Spleen (tissue), 11 donors: ENCODE measurements at regions not wholly inside any gene's neighbourhood (a gene's known extent, or its start where the extent isn't known, plus 50 kb on each side); places are given as distances from the start of the nearest gene placed in this dataset.
A peak's percentile ranks its signal among the peaks of the same experiment; 100 is the strongest.

ENCODE experiments used
- DNase-seq: peaks from one replicate; pipeline ENCODE4 v3.0.0-alpha.2; 2020
- H3K27ac ChIP-seq, 8 donors: fragments of 200-600 bp; sonication (generic) in 7 of 8; 1 replicate in 4 of 8; 2 replicates in 4 of 8; pipeline versions ENCODE4 v1.5.0 to v1.8.0; 2016 to 2021; ENCODE audit warnings: inconsistent platforms in 4 of 8, mild to moderate bottlenecking in 4 of 8, moderate library complexity in 1 of 8
- H3K27me3 ChIP-seq, 7 donors: fragments of 200-600 bp; sonication (generic) in 6 of 7; replicated peaks in 1 of 7; 1 replicate in 4 of 7; 2 replicates in 3 of 7; pipeline versions ENCODE4 v1.5.0 to v1.8.0; 2016 to 2021; ENCODE audit warnings: inconsistent platforms in 3 of 7, mild to moderate bottlenecking in 1 of 7
- H3K36me3 ChIP-seq, 6 donors: fragments of 200-600 bp; sonication (generic) in 5 of 6; 1 replicate in 4 of 6; 2 replicates in 2 of 6; pipeline versions ENCODE4 v1.5.0 to v1.8.0; 2016 to 2021; ENCODE audit warnings: inconsistent platforms in 2 of 6
- H3K4me1 ChIP-seq, 6 donors: fragments of 200-600 bp; sonication (generic) in 5 of 6; 1 replicate in 3 of 6; 2 replicates in 3 of 6; pipeline versions ENCODE4 v1.5.0 to v1.8.0; 2016 to 2021; ENCODE audit warnings: inconsistent platforms in 3 of 6
- H3K4me3 ChIP-seq, 8 donors: fragments of 200-600 bp; sonication (generic) in 7 of 8; 1 replicate in 4 of 8; 2 replicates in 4 of 8; pipeline versions ENCODE4 v1.5.0 to v1.8.0; 2016 to 2021; ENCODE audit warnings: inconsistent platforms in 4 of 8, mild to moderate bottlenecking in 4 of 8, moderate library complexity in 2 of 8
- H3K9me3 ChIP-seq, 8 donors: fragments of 200-600 bp; sonication (generic) in 7 of 8; 1 replicate in 4 of 8; 2 replicates in 4 of 8; pipeline versions ENCODE4 v1.5.0 to v1.8.0; 2016 to 2021; ENCODE audit warnings: inconsistent platforms in 4 of 8
- CTCF ChIP-seq, 11 experiments: fragments of 200-600 bp in 7 of 11; fragments of 450-650 bp in 4 of 11; sonication (generic) in 4 of 11; IDR thresholded peaks in 8 of 11; conservative IDR thresholded peaks in 3 of 11; 1 replicate in 7 of 11; 2 replicates in 4 of 11; pipeline versions ENCODE4 v1.4.0 to v1.8.0; 2016 to 2021; ENCODE audit warnings: antibody characterized with exemption in 11 of 11, inconsistent platforms in 4 of 11, mild to moderate bottlenecking in 1 of 11
- POLR2A ChIP-seq, 3 donors: fragments of 450-650 bp; IDR thresholded peaks; one replicate each; pipeline ENCODE4 v1.5.1; 2017; ENCODE audit warnings: antibody characterized with exemption in 3 of 3, mild to moderate bottlenecking in 1 of 3
- POLR2AphosphoS5 ChIP-seq, 3 donors: sonication (generic); formaldehyde crosslinking; IDR thresholded peaks; one replicate each; pipeline ENCODE4 v1.5.1; 2017; ENCODE audit warnings: antibody characterized with exemption in 3 of 3
- whole genome bisulfite sequencing, 5 donors: extraction: QIAGEN DNeasy Blood & Tissue Kit in 3 of 5; methylation state at CpG; one replicate each; pipeline versions ENCODE4 v1.1.5 to v1.1.7; 2013 to 2018; 5-methylcytosine and 5-hydroxymethylcytosine counted together
- intact Hi-C: fragments of 100-400 bp; cut with DNase I; formaldehyde crosslinking; loops from one replicate; pipeline ENCODE4 v1.15.0; 2023; ENCODE audit warnings: low total_unique reads
- donor health status: healthy with polysubstance abuse.
- donor health status: DM: no; HTN: no; CAD: no; lungs with moderate emphysema.
- donor health status: DM: no; HTN: no; CAD: no.
- donor health status: Bipolar disorder and iron deficiency.
- donor health status: healthy.
- donor health status: DM: no; HTN: no; CAD: no.
- donor health status: DM: yes; HTN: yes; CAD: no.

DNA sequence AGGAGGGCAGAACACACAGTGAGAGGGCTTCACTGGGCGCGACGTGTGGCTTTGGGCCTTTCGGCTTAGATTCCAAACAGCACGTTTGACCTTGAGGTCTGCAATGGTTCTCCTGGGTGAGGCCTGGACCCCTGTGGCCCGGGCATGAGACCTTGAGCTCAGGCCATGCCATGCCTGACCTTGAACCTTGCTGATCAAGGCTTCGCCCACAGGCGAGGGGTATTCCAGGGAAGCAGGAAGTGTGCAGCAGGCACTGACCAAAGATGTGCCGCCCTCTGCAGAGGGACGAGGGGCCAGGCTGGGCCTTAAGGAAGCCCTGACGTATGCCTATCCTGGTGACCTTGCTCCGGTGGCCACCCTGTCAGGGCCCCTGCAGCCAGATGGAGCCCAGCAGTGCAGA lies 178.3 kb upstream of the HDAC4 start:
- Histone ChIP-seq H3K4me1 (peaks cover 0 to 12% (median 0%) of the 10 kb centered on the region in 6 donors), H3K36me3 (no peaks in the 10 kb centered on the region), H3K27ac (peak overlapping the region in 1 of 8 donors; percentile 20), H3K4me3 (no peak overlapping the region), H3K27me3 (no peaks in the 10 kb centered on the region), H3K9me3 (peaks cover 0 to 5% (median 0%) of the 10 kb centered on the region in 8 donors)
- DNase-seq: peak; percentile 71
- WGBS, 5 donors: 77 to 90% (median 79%) methylated on average over 11 to 12 of the region's 12 CpGs
- intact Hi-C loops: no loop called here
- TF ChIP-seq POLR2AphosphoS5 (IDR thresholded peaks at IDR 0.05) (peak in 2 of 3 donors; percentile 43 to 66), CTCF (IDR thresholded peaks at IDR 0.05 in 8 of 11, conservative IDR thresholded peaks at IDR 0.05 in 3 of 11) (no peak), POLR2A (IDR thresholded peaks at IDR 0.05) (no peak)

GRCh38 chr2:239578381-239578780 lies 177.6 kb upstream of the HDAC4 start:
- DNase-seq: peak; percentile 62
- H3K4me3 ChIP-seq: no peak overlapping the region
- TF ChIP-seq CTCF (IDR thresholded peaks at IDR 0.05 in 8 of 11, conservative IDR thresholded peaks at IDR 0.05 in 3 of 11) (no peak), POLR2A (IDR thresholded peaks at IDR 0.05) (no peak), POLR2AphosphoS5 (IDR thresholded peaks at IDR 0.05) (no peak)
- intact Hi-C loops: no loop called here
- no peaks in the 10 kb centered on the region for H3K27me3 ChIP-seq
- WGBS, 5 donors: 83 to 97% (median 88%) methylated on average over 12 of the region's 12 CpGs
- H3K27ac ChIP-seq: no peak overlapping the region
- peaks cover 0 to 5% (median 0%) of the 10 kb centered on the region in 8 donors for H3K9me3 ChIP-seq
- no peaks in the 10 kb centered on the region for H3K36me3 ChIP-seq
- peaks cover 0 to 12% (median 0%) of the 10 kb centered on the region in 6 donors for H3K4me1 ChIP-seq

- no peak for TF ChIP-seq POLR2A (IDR thresholded peaks at IDR 0.05)
- TF ChIP-seq POLR2AphosphoS5 (IDR thresholded peaks at IDR 0.05): no peak
- no peak for TF ChIP-seq CTCF (IDR thresholded peaks at IDR 0.05 in 8 of 11, conservative IDR thresholded peaks at IDR 0.05 in 3 of 11)
Measured at GRCh38 chr2:239577935-239578334, 177.1 kb upstream of the HDAC4 start.

DNA sequence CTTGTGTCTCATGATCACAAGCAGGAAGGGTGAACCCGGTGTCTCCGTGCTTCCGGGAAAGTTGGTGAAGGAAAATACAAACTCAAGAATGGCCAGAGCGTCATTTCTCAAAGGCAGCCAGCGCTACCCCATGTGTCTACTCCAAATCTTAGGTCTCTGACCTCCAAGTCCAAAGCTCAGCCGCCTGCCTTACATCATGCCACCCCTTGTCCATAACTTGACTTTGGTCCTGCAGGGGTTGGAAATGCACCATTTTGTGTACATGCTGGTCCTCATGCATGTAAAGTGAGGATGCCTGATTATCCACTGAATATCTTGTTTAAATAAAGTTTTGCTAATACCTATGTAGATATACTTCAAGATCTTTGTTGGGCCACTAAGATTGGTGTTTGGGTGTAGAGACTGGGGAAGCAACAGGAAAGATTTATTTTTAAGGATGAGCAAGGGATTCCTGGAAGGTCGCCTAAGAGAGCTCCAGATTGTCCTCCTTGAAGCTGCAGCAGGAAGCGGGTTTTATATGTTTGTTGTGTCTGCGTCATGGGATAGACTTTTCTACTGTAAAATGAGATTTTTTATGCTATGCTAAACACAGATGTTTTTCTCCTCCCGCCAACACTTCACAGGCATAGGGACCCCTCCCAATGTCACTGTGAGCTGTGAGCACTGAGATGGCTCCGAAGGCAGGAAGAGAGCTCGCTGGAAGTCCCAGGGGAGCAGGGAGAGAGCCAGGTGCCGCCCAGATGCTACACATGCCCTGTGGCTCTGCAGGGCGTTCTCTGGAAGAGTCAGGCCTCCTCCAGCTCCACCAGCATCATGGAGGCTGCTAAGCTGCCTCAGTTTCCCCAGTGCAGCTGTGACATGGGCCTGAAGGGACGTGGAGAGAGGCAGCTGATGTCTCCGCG lies 176.2 kb upstream of the HDAC4 start:
- no peak overlapping the region for H3K4me3 ChIP-seq
- peaks cover 0 to 12% (median 0%) of the 10 kb centered on the region in 6 donors for H3K4me1 ChIP-seq
- DNase-seq: peak; percentile 39
- 91 to 94% (median 92%) methylated on average over 17 of the region's 17 CpGs for WGBS, 5 donors
- peaks cover 0 to 5% (median 0%) of the 10 kb centered on the region in 8 donors for H3K9me3 ChIP-seq
- intact Hi-C loops: no loop called here
- H3K27me3 ChIP-seq: no peaks in the 10 kb centered on the region
- H3K36me3 ChIP-seq: no peaks in the 10 kb centered on the region
- no peak for TF ChIP-seq POLR2A (IDR thresholded peaks at IDR 0.05)
- no peak for TF ChIP-seq POLR2AphosphoS5 (IDR thresholded peaks at IDR 0.05)
- no peak for TF ChIP-seq CTCF (IDR thresholded peaks at IDR 0.05 in 8 of 11, conservative IDR thresholded peaks at IDR 0.05 in 3 of 11)
- H3K27ac ChIP-seq: no peak overlapping the region

More at GRCh38 chr2:239577935-239578334, 177.1 kb upstream of the HDAC4 start:
- H3K4me1 ChIP-seq: peaks cover 0 to 12% (median 0%) of the 10 kb centered on the region in 6 donors
- DNase-seq: peak; percentile 39
- 90 to 95% (median 93%) methylated on average over 12 of the region's 12 CpGs for WGBS, 5 donors
- H3K4me3 ChIP-seq: no peak overlapping the region
- intact Hi-C loops: no loop called here
- H3K27ac ChIP-seq: no peak overlapping the region
- no peaks in the 10 kb centered on the region for H3K27me3 ChIP-seq
- peaks cover 0 to 5% (median 0%) of the 10 kb centered on the region in 8 donors for H3K9me3 ChIP-seq
- H3K36me3 ChIP-seq: no peaks in the 10 kb centered on the region
